Left lung (tissue), 4 donors: ENCODE measurements at regions not wholly inside any gene's neighbourhood (a gene's known extent, or its start where the extent isn't known, plus 50 kb on each side); places are given as distances from the start of the nearest gene placed in this dataset.

ENCODE experiments used
- ATAC-seq: fragments of 200-7000 bp; cut with Tn5 transposase; one replicate; pipeline ENCODE4 v1.9.1; 2020; ENCODE audit warnings: moderate library complexity
- DNase-seq, 4 donors: peaks; one replicate each; pipeline ENCODE4 v3.0.0-alpha.2; 2013 to 2020
- H3K27ac ChIP-seq, 2 donors: fragments of 200-600 bp; sonication (generic) in 1 of 2; one replicate each; pipeline versions ENCODE4 v1.5.0 to v1.8.0; 2020 to 2021
- H3K27me3 ChIP-seq, 2 donors: fragments of 200-600 bp; sonication (generic) in 1 of 2; one replicate each; pipeline versions ENCODE4 v1.5.0 to v1.8.0; 2020 to 2021
- H3K36me3 ChIP-seq, 2 donors: fragments of 200-600 bp; sonication (generic) in 1 of 2; one replicate each; pipeline versions ENCODE4 v1.5.0 to v1.8.0; 2020 to 2021
- H3K4me1 ChIP-seq, 2 donors: fragments of 200-600 bp; one replicate each; pipeline ENCODE4 v1.8.0; 2021
- H3K4me3 ChIP-seq, 2 donors: fragments of 200-600 bp; sonication (generic) in 1 of 2; one replicate each; pipeline versions ENCODE4 v1.5.0 to v1.8.0; 2020 to 2021; ENCODE audit warnings: mild to moderate bottlenecking in 1 of 2
- H3K9me3 ChIP-seq, 2 donors: fragments of 200-600 bp; sonication (generic) in 1 of 2; one replicate each; pipeline versions ENCODE4 v1.5.0 to v1.8.0; 2020 to 2021
- intact Hi-C, 2 donors: fragments of 100-400 bp; cut with DNase I; formaldehyde crosslinking; loops; one replicate each; pipeline versions ENCODE4 v1.11.2 to v1.14.2; 2022
- TF ChIP-seq, protein P1 (sequence below), 2 donors: fragments of 200-600 bp; sonication (generic) in 1 of 2; IDR thresholded peaks; one replicate each; pipeline versions ENCODE4 v1.5.0 to v1.8.0; 2021; ENCODE audit warnings: antibody characterized with exemption in 2 of 2
- donor health status: DM: no; HTN: yes; CAD: no.
- donor health status: DM: no; HTN: no; CAD: no.

DNA sequence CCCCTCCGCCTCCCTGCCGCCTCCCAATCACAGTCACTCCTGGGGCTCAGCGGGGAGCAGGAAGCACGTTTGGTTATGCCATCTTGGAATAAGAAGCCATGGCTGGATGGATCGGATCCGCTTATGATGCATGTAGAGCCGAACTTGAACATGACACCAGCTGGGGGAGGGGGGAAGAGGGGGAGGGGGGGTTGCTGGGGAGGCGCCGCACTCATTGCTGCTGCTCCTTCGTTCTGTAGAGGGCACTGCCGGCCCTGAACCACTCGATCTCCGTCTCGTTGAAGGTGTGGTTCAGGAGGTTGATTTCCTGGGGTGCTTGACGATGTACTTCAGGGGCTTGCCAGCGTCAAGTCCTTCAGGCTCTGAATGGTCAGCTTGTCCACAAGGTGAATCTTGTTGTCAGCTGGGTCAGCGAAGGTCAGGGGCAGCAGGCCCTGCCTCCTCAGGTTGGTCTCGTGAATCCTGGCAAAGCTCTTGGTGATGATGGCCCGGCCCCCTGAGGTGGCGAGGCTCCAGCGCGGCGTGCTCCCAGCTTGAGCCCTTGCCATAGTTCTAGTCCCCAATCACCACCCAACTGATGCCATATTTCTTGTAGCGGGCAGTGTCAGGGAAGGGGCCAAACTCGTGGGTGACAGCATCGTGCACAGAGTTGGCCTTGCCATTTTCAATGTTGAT is 476.9 kb upstream of the ISX start:
- Histone ChIP-seq H3K36me3 (no peaks in the 10 kb centered on the region), H3K27me3 (peaks cover 0 to 5% of the 10 kb centered on the region in 2 donors), H3K27ac (no peak overlapping the region), H3K4me3 (no peak overlapping the region), H3K9me3 (peaks cover 0 to 8% of the 10 kb centered on the region in 2 donors), H3K4me1 (no peaks in the 10 kb centered on the region)
- TF ChIP-seq, protein P1, sequence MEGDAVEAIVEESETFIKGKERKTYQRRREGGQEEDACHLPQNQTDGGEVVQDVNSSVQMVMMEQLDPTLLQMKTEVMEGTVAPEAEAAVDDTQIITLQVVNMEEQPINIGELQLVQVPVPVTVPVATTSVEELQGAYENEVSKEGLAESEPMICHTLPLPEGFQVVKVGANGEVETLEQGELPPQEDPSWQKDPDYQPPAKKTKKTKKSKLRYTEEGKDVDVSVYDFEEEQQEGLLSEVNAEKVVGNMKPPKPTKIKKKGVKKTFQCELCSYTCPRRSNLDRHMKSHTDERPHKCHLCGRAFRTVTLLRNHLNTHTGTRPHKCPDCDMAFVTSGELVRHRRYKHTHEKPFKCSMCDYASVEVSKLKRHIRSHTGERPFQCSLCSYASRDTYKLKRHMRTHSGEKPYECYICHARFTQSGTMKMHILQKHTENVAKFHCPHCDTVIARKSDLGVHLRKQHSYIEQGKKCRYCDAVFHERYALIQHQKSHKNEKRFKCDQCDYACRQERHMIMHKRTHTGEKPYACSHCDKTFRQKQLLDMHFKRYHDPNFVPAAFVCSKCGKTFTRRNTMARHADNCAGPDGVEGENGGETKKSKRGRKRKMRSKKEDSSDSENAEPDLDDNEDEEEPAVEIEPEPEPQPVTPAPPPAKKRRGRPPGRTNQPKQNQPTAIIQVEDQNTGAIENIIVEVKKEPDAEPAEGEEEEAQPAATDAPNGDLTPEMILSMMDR (IDR thresholded peaks at IDR 0.05) = no peak
- no peak for DNase-seq
- no peak for ATAC-seq
- intact Hi-C loops = no loop called here

DNA sequence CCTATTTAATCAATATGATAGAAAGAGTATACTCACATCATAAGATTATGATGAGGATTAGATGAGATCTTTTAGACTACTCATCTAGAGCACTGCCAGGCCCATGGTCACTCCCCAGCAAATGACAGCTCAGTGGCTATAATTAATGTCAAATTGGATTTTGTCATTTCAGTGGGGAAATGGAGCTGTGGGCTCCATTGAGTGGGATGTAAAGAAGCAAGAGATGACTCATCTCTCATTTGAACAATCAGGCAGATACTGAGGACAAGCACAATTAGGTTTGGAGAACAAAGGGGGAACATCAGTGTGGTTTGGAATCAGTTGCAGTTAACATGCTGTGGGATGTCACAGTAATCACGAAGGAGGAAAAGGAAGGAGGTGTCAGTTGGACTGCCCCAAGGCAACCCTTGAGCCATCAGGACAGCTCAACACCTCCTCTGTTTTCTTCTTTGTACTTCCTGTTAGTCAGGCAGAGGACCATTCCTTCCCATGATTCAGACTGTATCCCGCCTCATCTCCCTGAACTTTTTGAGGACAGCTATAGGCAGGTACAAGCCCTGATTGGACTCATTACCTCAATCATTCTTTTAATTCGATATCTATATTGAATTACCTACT is 473.7 kb upstream of the ISX start:
- no peak for ATAC-seq
- Histone ChIP-seq H3K9me3 (peaks cover 0 to 8% of the 10 kb centered on the region in 2 donors), H3K4me1 (no peaks in the 10 kb centered on the region), H3K27me3 (peaks cover 0 to 5% of the 10 kb centered on the region in 2 donors), H3K4me3 (no peak overlapping the region), H3K36me3 (no peaks in the 10 kb centered on the region), H3K27ac (no peak overlapping the region)
- intact Hi-C loops = no loop called here
- TF ChIP-seq, protein P1 (IDR thresholded peaks at IDR 0.05) = no peak
- no peak for DNase-seq

DNA sequence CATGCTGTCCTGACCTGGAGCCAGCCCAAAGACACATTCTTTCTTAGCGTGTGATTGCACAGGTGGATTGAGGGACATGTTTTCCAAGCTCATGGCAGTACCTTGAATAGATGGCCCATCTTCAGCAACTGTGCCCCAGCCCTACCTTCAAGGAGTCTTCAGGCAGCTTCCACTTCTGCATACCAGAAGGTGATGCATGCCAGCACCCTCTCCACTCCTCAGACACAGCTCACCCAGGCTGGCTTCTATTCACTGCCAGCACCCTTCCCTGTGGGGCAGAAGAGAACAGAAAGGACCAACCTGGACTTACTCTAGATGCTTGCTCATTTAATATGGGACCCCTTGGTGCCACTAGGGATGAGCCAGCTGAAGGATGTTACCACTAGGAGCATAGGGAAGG is 466.4 kb upstream of the ISX start:
- H3K27me3 ChIP-seq = no peaks in the 10 kb centered on the region
- TF ChIP-seq, protein P1 (IDR thresholded peaks at IDR 0.05) = no peak
- no peaks in the 10 kb centered on the region for H3K4me1 ChIP-seq
- H3K27ac ChIP-seq = no peak overlapping the region
- intact Hi-C loops = no loop called here
- DNase-seq (no peak), ATAC-seq (no peak)
- H3K9me3 ChIP-seq = no peaks in the 10 kb centered on the region
- H3K36me3 ChIP-seq = no peaks in the 10 kb centered on the region
- no peak overlapping the region for H3K4me3 ChIP-seq

DNA sequence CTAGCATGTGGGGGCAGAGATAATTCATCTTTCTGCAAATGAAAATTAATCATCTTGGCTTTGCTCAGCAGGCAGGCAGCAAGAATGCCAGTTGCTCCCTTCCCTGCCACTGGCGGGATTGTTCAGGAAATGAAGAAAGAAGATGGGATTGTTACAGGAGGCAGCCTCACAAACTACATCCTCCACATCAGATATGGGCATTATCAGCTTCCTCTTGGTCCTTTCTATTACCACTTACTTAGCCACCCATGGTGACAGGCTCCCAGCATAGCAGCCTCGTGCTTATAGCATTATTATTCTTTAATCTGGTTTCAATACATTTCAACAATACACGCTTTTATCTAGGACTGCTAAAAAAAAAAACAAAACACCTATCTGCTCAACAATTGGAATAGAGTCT is 461.6 kb upstream of the ISX start:
- Histone ChIP-seq H3K27ac (no peak overlapping the region), H3K4me1 (no peaks in the 10 kb centered on the region), H3K27me3 (peaks cover 0 to 1% of the 10 kb centered on the region in 2 donors), H3K9me3 (no peaks in the 10 kb centered on the region), H3K4me3 (no peak overlapping the region), H3K36me3 (no peaks in the 10 kb centered on the region)
- DNase-seq (no peak), ATAC-seq (no peak)
- intact Hi-C loops = no loop called here
- TF ChIP-seq, protein P1 (IDR thresholded peaks at IDR 0.05) = no peak

DNA sequence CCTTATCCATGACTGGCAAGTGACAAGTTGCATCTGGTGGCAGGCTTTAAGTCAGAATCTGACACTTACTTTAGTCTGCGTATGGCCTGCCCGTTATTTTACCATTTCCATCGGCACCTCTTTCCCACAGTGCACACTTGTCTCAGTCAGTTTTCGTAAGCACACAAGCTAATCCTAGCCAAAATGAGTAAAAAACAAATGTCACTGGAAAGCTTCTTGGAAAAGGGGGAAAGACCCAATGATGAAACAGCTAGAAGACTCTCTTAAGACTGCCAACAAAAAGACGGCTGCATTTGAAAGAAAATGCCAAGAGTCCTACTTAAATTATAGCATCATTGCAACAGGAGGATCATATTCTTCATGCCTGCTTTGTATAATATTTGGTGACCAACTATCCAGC is 457.9 kb upstream of the ISX start:
- TF ChIP-seq, protein P1 (IDR thresholded peaks at IDR 0.05) = no peak
- Histone ChIP-seq H3K4me3 (no peak overlapping the region), H3K9me3 (no peaks in the 10 kb centered on the region), H3K27me3 (peaks cover 0 to 4% of the 10 kb centered on the region in 2 donors), H3K27ac (no peak overlapping the region), H3K36me3 (no peaks in the 10 kb centered on the region), H3K4me1 (no peaks in the 10 kb centered on the region)
- intact Hi-C loops = no loop called here
- ATAC-seq (no peak), DNase-seq (no peak)
